Muscle of arm (tissue), 1 donor: ENCODE measurements at regions not wholly inside any gene's neighbourhood (a gene's known extent, or its start where the extent isn't known, plus 50 kb on each side); places are given as distances from the start of the nearest gene placed in this dataset.

Experiments
- DNase-seq: peaks from one replicate; pipeline ENCODE4 v3.0.0-alpha.2; 2013

DNA sequence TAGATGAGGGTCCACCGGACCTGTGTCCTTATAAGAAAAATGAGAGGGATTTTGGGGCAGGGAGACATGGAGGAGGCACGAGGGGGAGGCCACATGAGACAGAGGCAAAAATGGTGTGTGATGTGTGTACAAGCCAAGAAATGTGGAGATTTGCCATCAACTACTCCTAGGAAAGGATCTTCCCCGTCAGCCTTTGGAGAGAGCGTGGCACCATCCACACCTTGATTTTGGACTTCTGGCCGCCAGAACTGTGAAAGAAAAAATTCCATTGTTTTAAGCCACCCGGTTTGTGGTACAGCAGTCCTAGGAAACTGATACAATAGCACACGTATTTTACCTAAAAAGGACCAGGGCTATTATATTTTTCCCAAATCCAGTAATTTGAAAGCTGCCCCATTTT lies 829.0 kb upstream of the SALL3 start:
- DNase-seq, result no peak

DNA sequence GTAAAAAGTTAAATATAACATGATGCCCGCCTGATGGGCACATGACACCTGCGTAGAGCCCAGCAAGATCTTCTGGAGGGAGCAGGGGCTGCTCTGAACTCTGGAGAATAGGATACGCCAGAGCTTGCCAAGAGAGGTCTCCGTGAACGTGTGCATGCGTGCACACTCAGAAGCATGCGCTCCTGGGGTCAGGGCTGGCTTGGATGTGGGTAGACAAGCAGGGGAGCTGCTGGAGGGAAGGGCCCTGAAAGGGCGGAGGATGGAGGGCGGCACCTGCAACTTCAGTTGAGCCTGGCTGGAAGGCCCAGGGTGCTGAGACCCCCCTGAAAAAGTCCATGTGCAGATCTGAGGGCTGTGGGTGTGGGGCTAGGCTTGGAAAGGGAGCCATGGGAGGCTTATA lies 828.4 kb upstream of the SALL3 start:
- DNase-seq, result no peak

DNA sequence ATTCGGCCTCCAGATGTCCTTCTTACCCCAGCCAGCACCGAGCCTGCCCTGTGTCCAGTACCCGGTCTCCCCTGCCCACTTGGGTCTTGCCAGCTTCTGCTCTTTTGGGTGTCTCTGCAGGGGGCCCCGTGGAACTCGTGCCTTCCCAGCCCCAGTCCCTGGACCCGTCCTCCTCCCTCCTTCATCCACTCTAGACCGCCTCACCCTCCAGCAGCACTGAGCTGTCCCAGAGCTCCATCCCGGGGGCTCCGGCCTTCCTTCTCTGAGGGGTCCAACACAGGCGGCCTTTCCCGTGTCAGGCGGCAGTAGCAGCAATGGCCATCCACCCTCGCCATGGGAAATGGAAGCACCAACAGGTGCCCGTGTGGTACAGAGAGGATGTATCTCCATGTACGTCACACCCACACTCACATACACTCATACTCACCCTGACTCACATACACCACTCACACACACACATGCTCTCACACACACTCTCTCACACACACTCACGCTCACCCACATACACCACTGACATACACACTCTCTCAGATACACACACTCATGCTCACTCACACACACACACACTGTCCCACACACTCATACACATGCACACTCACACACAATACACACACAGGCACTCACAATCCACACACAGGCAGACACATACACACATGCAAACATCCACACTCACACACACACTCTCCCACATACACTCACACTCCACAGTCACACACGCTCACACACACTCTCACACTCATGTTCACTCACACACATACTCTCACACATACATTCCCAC lies 827.5 kb upstream of the SALL3 start:
- DNase-seq, result no peak

DNA sequence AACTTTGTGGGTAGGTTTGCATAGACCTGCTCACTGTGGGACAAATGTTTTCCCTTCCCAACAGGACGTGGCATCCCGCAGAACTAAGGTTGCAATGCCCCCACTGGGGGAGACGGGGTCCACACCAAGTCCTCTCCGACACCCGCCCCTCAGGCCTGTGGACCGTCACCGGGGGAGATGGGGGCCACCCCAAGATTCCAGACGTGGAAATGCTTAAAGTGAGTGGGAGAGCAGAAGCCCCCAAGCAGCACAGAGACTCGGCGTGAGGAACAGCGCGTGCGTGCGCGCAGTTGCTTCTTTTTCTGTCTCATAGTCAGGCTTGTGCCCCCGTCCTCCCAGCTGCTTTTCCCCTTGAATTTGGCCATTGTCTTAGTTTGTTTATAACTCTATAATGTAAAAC lies 826.3 kb upstream of the SALL3 start:
- no peak for DNase-seq

DNA sequence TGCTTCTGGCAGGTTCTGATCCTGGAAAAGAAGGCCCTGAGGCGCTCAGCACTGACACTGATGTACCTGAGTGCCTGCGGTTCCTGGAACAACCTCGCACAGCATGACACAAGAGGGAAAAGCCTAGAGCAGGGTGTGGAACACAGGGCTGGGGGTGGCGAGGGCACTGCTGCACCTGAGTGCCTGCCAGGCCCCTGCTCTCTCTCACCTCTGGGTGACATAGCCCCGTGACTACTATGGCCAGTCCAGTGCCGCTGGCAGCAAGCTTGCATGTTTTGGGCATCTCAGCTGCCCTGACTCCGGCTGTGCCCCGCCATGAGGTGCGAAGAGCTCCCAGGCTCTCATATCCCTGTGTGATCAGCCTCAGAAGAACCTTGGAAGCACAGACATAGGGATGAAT lies 825.2 kb upstream of the SALL3 start:
- DNase-seq, result no peak

DNA sequence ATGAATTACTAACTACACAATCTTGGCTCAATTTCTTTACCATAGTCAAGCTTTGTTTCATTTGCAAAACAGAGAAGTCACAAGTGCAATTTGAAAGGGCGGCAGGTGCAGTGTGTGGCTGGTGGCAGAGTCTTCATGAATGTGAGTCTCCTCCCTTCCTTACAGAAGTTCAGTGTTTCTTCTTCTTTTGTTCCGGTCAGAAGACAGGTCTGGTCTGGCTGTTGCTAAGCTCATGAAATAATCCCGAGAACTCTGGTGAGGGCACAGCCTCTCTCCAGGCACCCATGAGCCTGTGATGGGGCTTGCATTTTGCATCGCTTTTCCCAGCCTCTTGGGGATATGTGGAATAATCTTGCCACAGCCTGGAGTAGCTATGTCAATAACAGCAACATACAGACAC lies 824.8 kb upstream of the SALL3 start:
- DNase-seq, result no peak

DNA sequence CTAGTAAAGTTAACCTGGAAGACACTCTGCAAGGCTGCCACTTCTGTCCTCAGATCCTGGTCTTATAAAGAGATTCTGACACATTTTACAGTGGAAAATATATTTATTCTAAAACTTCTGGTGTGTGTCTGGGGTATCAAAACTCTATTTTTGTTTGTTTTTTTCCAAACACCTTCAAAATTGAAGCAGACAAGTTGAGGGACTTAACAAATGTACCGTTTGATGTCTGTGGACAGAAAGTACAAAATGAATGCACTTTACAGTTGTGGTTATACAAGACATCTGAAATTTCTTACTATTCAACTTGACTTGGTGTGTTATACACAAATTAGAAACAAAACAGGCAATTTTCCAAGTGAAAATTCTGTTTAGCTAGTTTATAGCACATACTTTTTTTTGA lies 823.2 kb upstream of the SALL3 start:
- DNase-seq, result no peak

DNA sequence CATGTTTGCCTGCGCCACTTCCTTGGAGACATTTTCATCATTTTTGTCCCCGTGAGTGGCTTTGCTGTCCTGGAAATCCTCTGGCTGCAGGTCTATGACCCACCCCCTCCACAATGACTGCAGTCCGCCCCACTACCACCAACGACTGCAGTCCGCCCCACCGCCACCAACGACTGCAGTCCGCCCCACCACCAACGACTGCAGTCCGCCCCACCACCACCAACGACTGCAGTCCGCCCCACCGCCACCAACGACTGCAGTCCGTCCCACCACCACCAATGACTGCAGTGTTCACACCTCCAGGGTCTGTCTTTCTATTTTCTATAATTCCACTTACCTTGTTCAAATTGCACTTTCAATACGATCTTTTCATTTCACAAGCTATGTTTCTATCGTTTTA lies 820.7 kb upstream of the SALL3 start:
- no peak for DNase-seq

DNA sequence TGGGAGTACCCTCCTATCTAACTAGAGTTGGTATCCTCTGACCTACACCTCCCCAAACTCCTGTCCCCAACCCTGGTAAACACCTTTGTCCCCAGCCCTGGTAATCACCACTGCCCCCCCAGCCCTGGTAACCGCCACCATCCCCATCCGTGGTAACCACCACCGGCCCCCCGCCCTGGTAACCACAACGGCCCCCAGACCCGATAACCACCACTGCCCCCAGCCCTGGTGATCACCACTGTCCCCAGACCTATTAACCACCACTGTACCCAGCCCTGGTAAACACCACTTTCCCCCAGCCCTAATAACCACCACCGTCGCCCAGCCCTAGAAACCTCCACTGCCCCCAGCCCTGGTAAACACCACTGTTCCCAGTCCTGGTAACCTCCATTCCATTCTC lies 820.2 kb upstream of the SALL3 start:
- DNase-seq, result no peak

DNA sequence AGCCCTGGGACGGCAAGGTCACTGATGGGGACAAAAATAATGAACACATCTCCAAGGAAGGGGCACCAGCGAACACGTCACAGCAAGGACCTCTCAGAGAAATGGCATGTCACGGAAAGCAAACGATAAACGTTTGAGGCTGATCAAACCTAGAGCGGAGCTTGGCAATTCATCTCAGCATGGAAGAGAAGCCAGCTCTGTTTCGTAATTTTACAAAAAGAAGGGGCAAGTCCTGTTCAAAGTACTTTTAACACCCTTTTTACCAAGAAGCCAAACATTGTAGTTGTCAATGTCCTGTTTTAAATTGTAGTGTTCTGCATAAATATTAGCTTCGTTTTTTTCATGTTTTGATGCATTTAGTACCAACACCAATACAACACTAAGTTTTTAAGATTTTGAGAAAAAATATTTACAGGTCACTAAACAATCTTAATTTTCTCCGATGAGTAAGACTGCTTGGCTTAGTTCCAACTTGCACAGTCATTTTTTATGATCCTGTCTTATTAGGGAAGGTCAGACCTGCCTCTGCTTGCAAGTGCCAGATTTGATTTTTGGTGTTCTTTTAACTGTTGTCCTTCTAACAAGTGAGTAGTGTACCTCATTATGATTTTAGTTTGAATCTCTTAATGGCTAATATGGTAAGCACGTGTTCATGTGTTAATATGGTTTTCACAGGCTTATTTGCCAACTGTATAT lies 818.5 kb upstream of the SALL3 start:
- DNase-seq, result no peak

DNA sequence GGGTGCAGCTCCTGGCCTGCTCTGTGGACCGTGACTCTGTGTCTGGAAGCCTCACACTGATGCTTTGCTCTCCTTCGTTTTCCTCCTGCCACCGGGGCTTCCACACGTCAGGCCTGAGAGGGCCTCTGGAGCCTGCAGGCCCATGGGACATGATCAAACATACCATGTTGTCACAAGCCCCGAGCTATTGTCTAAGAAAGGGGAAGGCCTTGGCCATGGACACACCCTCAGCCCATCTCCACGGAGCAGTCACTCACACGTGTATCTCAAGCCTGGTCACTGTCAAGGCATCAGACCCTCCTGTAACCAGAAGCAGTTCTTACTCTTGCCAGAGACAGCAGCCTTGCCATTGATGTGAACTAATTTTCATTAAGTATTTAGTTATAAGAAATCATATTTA lies 814.1 kb upstream of the SALL3 start:
- DNase-seq, result no peak

DNA sequence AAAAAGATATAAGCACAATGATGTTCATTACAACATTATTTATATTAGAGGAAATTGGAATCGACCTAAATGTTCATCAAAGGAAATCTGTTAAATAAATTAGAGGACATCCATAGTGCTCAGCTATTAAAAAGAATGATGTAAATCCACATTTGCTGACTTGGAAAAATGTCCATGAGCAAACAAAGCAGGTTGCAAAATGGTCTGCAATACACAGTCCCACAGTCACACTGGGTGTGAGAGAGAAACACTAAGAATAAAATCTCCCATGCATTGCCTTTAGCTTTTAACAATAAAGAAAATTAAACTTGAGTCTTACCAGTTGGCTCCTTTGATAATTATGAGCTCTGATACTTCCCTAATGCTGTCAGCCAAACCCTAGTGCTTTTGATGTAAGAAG lies 811.1 kb upstream of the SALL3 start:
- DNase-seq, result no peak

DNA sequence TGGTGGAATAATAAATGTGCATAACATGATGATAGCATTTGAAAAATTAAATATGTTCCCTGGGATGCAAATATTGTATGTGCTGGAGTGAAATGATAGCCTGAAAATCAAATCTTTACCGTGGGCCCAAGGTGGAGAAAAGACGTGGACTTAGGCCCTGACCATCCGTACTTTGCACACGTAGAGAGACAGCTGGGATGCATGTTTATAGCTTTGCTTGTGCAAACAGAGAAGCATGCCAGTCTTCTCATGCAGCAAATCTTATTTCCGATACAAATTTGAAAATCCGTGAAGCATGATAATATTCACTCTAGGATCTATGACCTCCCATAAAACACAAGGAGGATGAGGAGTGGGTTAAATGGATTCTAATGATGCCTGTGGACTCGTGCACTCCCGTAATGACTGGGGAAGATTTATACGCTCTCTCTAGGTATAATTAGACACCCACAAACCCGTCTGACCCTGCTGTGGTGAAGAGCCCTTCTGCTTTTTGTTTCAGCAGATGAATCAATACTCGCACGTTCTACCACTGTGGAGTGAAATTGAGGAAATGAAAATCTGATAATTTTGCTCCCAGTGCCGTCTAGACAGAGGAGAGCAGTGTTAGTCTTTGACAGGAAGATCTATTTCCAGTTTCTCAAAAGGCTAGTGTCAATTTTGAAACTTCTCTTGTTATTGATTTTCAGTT lies 810.3 kb upstream of the SALL3 start:
- DNase-seq, result no peak

DNA sequence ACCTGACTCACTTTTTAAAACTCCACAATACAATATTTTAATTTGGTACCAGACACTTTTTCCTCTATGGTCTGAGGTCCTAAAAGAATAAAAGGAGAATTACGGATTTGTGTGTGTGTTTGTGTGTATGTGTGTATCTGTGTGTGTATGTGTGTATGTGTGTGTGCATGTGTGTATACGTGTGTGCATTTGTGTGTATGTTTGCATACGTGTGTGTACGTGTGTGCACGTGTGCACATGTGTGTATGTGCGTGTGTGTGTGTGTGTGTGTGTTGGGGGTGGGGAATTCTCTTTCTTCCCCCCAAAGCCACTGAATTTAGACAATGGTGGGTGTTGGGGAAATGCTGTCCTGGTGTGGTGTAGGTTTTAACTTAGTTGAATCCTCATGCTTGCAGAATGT lies 807.7 kb upstream of the SALL3 start:
- no peak for DNase-seq

DNA sequence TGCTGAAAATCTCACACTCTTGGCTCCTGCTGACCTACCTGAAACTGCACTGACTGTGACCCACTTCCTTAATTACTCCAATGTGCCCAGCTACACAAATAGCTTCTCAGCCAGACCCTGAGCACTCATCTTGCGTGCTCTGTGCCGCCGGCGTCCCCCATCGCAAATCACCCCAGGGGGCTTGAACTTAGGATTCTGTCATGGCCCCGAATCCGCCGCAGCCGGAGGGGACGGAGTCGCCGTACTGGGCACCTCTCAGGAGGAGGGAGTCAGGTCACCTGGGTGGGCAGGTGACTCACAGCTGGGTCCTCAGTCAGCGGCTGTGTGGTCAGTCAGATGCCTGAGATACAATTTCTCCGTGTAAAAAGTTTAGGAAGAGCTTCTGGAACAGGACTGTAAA lies 804.9 kb upstream of the SALL3 start:
- DNase-seq, result no peak

DNA sequence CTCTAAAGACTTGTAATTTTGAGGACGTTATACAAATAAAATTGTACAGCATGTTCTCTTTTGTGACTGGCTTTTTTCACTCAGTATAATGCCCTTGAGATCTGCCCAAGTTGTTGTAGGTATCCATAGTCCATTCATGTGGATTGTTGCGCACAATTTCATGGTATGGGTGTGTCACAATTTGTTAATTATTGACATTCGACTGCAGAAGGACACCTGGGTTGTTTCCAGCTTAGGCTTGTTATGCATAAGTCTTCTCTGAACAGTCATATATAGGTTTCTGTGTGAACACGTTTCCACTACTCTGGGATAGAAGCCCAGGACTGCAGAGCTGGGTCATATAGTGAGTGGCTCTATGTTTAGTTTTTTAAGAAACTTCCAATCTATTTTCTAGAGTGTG lies 800.8 kb upstream of the SALL3 start:
- no peak for DNase-seq

DNA sequence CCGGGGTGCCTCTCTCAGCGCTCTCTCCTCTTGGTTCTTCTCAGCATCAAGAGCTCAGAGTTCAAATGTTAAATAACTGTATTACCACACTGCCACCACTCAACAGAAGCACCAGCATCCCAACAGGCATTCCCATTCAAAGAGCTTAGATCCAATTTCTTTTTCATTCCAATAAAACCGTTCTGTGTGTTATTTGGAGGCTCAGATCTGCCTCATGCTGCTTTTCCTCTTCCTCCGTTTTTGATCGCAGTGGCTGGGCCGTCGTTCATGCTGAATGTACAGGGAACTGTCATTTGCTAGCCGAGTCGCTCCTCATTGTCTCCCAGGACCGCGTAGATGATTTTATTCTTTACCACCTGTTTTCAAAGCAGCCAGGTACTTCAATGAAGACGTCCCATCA lies 798.9 kb upstream of the SALL3 start:
- no peak for DNase-seq

DNA sequence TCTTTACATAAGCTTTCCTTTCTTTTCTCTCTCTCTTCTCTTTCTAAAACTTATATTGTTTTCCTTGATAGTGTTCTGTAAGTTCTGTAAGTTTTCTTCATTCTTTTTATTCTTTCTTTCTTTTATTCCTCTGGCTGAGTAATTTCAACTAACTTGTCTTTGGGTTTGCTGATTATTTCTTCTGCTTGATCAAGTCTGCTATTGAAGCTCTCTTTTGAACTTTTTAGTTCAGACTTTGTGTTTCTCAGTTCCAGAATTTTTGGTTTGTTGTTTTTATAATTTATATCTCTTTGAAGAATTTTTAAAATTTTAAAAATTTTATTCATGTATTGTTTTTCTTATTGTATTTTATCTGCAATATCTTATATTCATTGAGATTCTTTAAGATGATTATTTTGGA lies 795.8 kb upstream of the SALL3 start:
- DNase-seq, result no peak

DNA sequence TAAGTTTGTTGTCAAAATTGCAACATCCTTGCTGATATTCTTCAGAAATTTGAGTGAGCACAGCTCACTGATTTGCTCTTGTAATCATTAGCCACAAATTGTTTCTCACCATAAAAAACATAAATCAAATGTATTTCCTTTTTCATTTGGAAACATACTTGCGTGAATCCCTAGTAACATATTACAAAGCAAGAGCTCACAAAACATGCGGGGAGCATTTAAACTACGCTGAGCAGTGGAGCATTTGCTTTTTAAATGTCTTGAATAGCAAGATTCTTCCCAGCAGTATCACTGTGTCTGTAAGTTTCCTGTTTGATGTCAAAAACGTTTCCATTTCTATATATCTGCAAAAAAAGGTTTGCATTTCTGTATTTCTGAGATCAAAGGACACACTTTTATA lies 788.3 kb upstream of the SALL3 start:
- no peak for DNase-seq

DNA sequence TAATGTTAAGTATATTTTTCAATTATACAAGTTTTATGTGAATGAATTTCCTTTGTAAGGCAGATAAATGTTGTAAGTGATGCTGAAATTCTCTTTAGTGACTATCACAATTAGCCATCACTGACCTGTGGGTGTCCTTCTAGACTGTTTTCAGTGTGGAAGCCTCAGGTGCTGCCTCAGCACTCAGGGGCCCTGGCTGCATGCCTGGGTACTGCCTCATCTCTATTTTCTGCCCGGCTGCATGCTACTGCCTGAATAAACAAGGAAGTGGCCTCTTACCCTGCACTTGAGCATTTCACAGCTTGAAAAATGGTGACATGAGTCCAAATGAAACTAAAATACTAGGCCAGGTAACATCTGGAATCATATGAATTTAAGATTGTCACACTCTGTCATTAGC lies 787.6 kb upstream of the SALL3 start:
- no peak for DNase-seq

DNA sequence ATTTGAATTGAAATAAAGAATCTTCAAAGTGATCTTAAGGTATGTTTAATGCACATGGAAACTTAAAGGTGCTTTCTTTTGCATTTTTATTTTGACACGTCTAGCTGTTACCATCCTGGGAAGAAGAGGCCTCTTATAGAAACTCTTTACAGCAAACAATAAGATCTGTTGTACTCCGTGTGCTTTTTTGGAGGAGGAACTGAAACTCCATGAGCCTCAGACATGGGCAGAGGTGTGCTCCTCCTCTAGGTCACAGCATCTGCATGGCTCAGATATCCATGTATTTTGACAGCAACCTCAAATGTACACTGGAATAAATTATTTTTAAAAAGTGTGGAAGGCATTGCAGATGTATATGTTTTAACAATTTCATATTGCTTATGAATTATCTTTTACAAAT lies 783.3 kb upstream of the SALL3 start:
- DNase-seq, result no peak

DNA sequence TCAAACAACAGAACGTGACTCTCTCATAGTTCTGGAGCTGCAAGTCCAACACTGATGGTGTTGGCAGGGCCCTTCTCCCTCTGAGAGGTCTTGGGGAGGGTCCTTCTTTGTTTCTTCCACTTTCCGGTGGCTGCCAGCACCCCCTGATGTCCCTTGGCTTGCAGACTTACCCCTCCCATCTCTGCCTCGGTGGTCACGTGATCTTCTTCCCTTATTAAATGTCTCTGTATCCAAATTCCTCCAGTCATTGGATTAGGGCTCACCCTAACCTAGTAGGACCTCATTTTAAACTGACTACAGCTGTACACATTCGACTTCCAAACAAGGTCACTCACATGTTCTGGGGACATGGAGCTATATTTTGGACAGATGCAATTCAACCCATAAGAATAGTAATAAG lies 780.6 kb upstream of the SALL3 start:
- no peak for DNase-seq

DNA sequence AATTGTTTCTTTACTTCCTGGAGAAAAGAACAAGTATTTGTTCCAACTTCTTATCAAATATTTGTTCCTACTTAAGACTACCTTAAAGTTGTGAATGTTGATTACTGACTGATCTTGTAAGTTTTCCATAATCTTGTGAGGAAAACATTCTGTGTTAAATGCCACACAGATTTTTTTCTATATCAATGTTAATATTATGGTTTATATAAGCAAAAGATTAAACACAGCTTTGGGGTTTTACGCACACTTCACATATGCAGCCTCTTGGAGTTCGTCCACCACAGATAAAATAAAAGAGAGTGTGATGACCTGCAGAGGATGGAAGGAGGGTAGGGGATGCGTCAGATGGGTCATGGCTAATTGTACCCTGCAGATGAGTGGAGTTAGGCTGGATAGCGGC lies 780.0 kb upstream of the SALL3 start:
- DNase-seq, result no peak
